ENCODE measurements at regions not wholly inside any gene's neighbourhood (a gene's known extent, or its start where the extent isn't known, plus 50 kb on each side); places are given as distances from the start of the nearest gene placed in this dataset.

DNA sequence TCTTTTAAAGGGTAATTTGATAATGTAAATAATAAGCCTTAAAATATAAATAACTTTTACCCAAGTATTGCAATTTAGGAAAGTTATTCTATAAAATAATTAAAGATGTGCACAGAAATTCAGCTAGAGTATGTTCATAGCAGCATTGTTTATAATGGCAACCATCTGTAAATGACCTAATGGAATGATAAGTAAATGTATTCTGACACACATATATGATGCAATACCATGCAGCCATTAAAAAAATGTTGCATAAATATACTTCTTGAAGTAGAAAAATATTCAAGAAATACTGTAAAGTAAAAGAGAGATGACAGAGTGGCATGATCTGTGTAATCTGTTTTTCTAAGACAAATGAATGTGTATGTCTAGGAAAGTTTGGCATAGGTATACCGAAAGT is 545.7 kb downstream of the ZEB2 start:
- TF ChIP-seq CTCF (conservative IDR thresholded peaks at IDR 0.05), result no peak
- H3K18ac ChIP-seq (ENCODE audit: insufficient read length, low read depth, low read length), result no peak overlapping the region
- H4K91ac ChIP-seq (ENCODE audit: insufficient read length, low read depth, low read length), result no peak overlapping the region
- H2BK120ac ChIP-seq (ENCODE audit: low read depth, low read length, poor library complexity, severe bottlenecking), result no peak overlapping the region
- no peak overlapping the region for H2BK20ac ChIP-seq (ENCODE audit: low read depth, low read length, poor library complexity, severe bottlenecking)
- H3K9me3 ChIP-seq (ENCODE audit: control insufficient read depth, low read depth, low read length), result no peaks in the 10 kb centered on the region
- H3T11ph ChIP-seq (ENCODE audit: low read length), result no peak overlapping the region
- H3K14ac ChIP-seq (ENCODE audit: insufficient read depth, low read length), result no peak overlapping the region
- no peaks in the 10 kb centered on the region for H3K4me1 ChIP-seq (ENCODE audit: insufficient read depth, low read length)
- H3K4ac ChIP-seq (ENCODE audit: low read depth, low read length), result no peak overlapping the region
- no peaks in the 10 kb centered on the region for H3K36me3 Mint-ChIP-seq (ENCODE audit: insufficient read depth in 1 of 3, low read depth in 3 of 3)
- H4K5ac ChIP-seq (ENCODE audit: insufficient read length, low read depth, low read length), result no peak overlapping the region
- WGBS (ENCODE audit: extremely low coverage, insufficient read length, low lambda C conversion rate), result no CpG with 5 or more reads among the region's 1 CpG
- no peaks in the 10 kb centered on the region for H4K20me1 ChIP-seq (ENCODE audit: control insufficient read depth, insufficient read depth, insufficient read length)
- no peak overlapping the region for H3K9ac ChIP-seq (ENCODE audit: extremely low read depth, insufficient read length, low read length)
- no peak overlapping the region for H2AK5ac ChIP-seq (ENCODE audit: insufficient read length, low read length)
- H3K27ac ChIP-seq (ENCODE audit: insufficient read length, low read depth, low read length), result no peak overlapping the region
- H2AFZ ChIP-seq (ENCODE audit: low read length), result no peak overlapping the region
- no peaks in the 10 kb centered on the region; a peak in 1 of 5 replicates for H3K9me3 Mint-ChIP-seq
- no peak overlapping the region for H3K4me3 Mint-ChIP-seq
- H2BK12ac ChIP-seq (ENCODE audit: insufficient read length, low read depth, low read length), result no peak overlapping the region
- no peaks in the 10 kb centered on the region for H3K79me2 ChIP-seq (ENCODE audit: insufficient read depth, low read length)
- no peak overlapping the region for H3K23ac ChIP-seq (ENCODE audit: insufficient read length, low read depth, low read length)
- no peaks in the 10 kb centered on the region for H3K27me3 Mint-ChIP-seq (ENCODE audit: low read depth)
- no peaks in the 10 kb centered on the region for H3K27me3 ChIP-seq (ENCODE audit: insufficient read depth, low read length)
- no peak overlapping the region for H3K27ac Mint-ChIP-seq
- no peak for DNase-seq
- peaks cover 8 to 10% of the 10 kb centered on the region in 2 experiments for H3K4me1 Mint-ChIP-seq
- H3K4me2 ChIP-seq (ENCODE audit: insufficient read depth, insufficient read length, low read length), result no peak overlapping the region
- H3K79me1 ChIP-seq (ENCODE audit: insufficient read depth, low read depth, low read length, poor library complexity, severe bottlenecking), result no peaks in the 10 kb centered on the region
- H2BK5ac ChIP-seq (ENCODE audit: insufficient read length, low read length), result no peak overlapping the region
- no peak overlapping the region for H4K8ac ChIP-seq (replicated peaks; ENCODE audit: insufficient read length, low read depth, low read length)
- no peak overlapping the region for H3K56ac ChIP-seq (ENCODE audit: insufficient read length, low read depth, low read length)
- no peaks in the 10 kb centered on the region for H3K23me2 ChIP-seq (ENCODE audit: insufficient read length, low read depth, low read length, poor library complexity, severe bottlenecking)
- no peak overlapping the region for H2BK15ac ChIP-seq (ENCODE audit: low read depth, low read length)

All from H9 (cell line).